ENCODE measurements at regions not wholly inside any gene's neighbourhood (a gene's known extent, or its start where the extent isn't known, plus 50 kb on each side); places are given as distances from the start of the nearest gene placed in this dataset.

- Histone ChIP-seq H3K27me3 (no peaks in the 10 kb centered on the region), H3K9me3 (no peaks in the 10 kb centered on the region), H3K4me3 (no peak overlapping the region), H3K4me1 (no peaks in the 10 kb centered on the region), H3K36me3 (no peaks in the 10 kb centered on the region), H3K27ac (no peak overlapping the region)
- no peak for ATAC-seq
- WGBS, 2 donors (ENCODE audit: low coverage in 1 of 2), result 90 to 93% methylated on average over 4 of the region's 4 CpGs
- no peak for TF ChIP-seq EP300 (IDR thresholded peaks at IDR 0.05)
- TF ChIP-seq POLR2AphosphoS5 (IDR thresholded peaks at IDR 0.05), result no peak
- no peak for TF ChIP-seq CTCF (IDR thresholded peaks at IDR 0.05)
- no peak for TF ChIP-seq POLR2A (IDR thresholded peaks at IDR 0.05)
Observed at GRCh38 chr3:117104792-117105191, 395.2 kb downstream of the TUSC7 start.

GRCh38 chr3:117105686-117106085, 396.1 kb downstream of the TUSC7 start:
- TF ChIP-seq POLR2A (IDR thresholded peaks at IDR 0.05) (no peak), CTCF (IDR thresholded peaks at IDR 0.05) (no peak), EP300 (IDR thresholded peaks at IDR 0.05) (no peak), POLR2AphosphoS5 (IDR thresholded peaks at IDR 0.05) (no peak)
- ATAC-seq, result no peak
- H3K27me3 ChIP-seq, result no peaks in the 10 kb centered on the region
- H3K9me3 ChIP-seq, result no peaks in the 10 kb centered on the region
- 49% methylated on average over 5 of the region's 5 CpGs for WGBS, 2 donors (ENCODE audit: low coverage in 1 of 2)
- no peak overlapping the region for H3K4me3 ChIP-seq
- no peak overlapping the region for H3K27ac ChIP-seq
- no peaks in the 10 kb centered on the region for H3K36me3 ChIP-seq
- H3K4me1 ChIP-seq, result no peaks in the 10 kb centered on the region

- Histone ChIP-seq H3K36me3 (no peaks in the 10 kb centered on the region), H3K9me3 (no peaks in the 10 kb centered on the region), H3K4me3 (no peak overlapping the region), H3K27ac (no peak overlapping the region), H3K27me3 (no peaks in the 10 kb centered on the region), H3K4me1 (no peaks in the 10 kb centered on the region)
- ATAC-seq, result no peak
- WGBS, 2 donors (ENCODE audit: low coverage in 1 of 2), result 81 to 90% methylated on average over 2 of the region's 2 CpGs
- TF ChIP-seq POLR2A (IDR thresholded peaks at IDR 0.05) (no peak), EP300 (IDR thresholded peaks at IDR 0.05) (no peak), POLR2AphosphoS5 (IDR thresholded peaks at IDR 0.05) (no peak), CTCF (IDR thresholded peaks at IDR 0.05) (no peak)
Observed at GRCh38 chr3:117106396-117106795, 396.8 kb downstream of the TUSC7 start.

GRCh38 chr3:117107946-117108345, 398.4 kb downstream of the TUSC7 start:
- Histone ChIP-seq H3K27ac (no peak overlapping the region), H3K36me3 (no peaks in the 10 kb centered on the region), H3K4me3 (no peak overlapping the region), H3K4me1 (no peaks in the 10 kb centered on the region), H3K9me3 (no peaks in the 10 kb centered on the region), H3K27me3 (no peaks in the 10 kb centered on the region)
- ATAC-seq, result no peak
- TF ChIP-seq EP300 (IDR thresholded peaks at IDR 0.05), result no peak
- TF ChIP-seq POLR2AphosphoS5 (IDR thresholded peaks at IDR 0.05), result no peak
- no peak for TF ChIP-seq POLR2A (IDR thresholded peaks at IDR 0.05)
- TF ChIP-seq CTCF (IDR thresholded peaks at IDR 0.05), result no peak
- 73 to 74% methylated on average over 2 of the region's 2 CpGs for WGBS, 2 donors (ENCODE audit: low coverage in 1 of 2)

GRCh38 chr3:117109178-117109577, 399.6 kb downstream of the TUSC7 start:
- TF ChIP-seq POLR2AphosphoS5 (IDR thresholded peaks at IDR 0.05) (no peak), CTCF (IDR thresholded peaks at IDR 0.05) (no peak), EP300 (IDR thresholded peaks at IDR 0.05) (no peak), POLR2A (IDR thresholded peaks at IDR 0.05) (no peak)
- Histone ChIP-seq H3K4me3 (no peak overlapping the region), H3K27me3 (no peaks in the 10 kb centered on the region), H3K4me1 (no peaks in the 10 kb centered on the region), H3K9me3 (no peaks in the 10 kb centered on the region), H3K36me3 (no peaks in the 10 kb centered on the region), H3K27ac (no peak overlapping the region)
- no peak for ATAC-seq
- 84% methylated on average over 5 of the region's 6 CpGs; no CpG with 5 or more reads in 1 of the 2 donors for WGBS, 2 donors (ENCODE audit: low coverage in 1 of 2)
